Thymus (tissue), 11 donors: ENCODE measurements at regions not wholly inside any gene's neighbourhood (a gene's known extent, or its start where the extent isn't known, plus 50 kb on each side); places are given as distances from the start of the nearest gene placed in this dataset.
"Not testable (repeated sequence)": the region's sequence is repeated elsewhere in the genome, so short reads cannot be mapped to it uniquely, and the experiment has no call there.

Source experiments
- DNase-seq, 9 donors: peaks; one replicate each; pipeline ENCODE4 v3.0.0-alpha.2; 2013; ENCODE audit warnings: low spot score in 9 of 9, low read depth in 6 of 9, missing footprints in 1 of 9
- H3K27ac ChIP-seq, 2 donors: one replicate each; pipeline ENCODE4 v1.5.1; 2013; ENCODE audit warnings: control low read depth in 1 of 2, low read depth in 1 of 2, low read length in 1 of 2, mild to moderate bottlenecking in 1 of 2, moderate library complexity in 1 of 2
- H3K27me3 ChIP-seq, 2 donors: one replicate each; pipeline ENCODE4 v1.5.1; 2013; ENCODE audit warnings: low read length in 1 of 2; ENCODE audit not compliant: control insufficient read depth in 2 of 2, insufficient read depth in 1 of 2
- H3K36me3 ChIP-seq, 2 donors: one replicate each; pipeline ENCODE4 v1.5.1; 2013; ENCODE audit warnings: low read length in 1 of 2, mild to moderate bottlenecking in 1 of 2, moderate library complexity in 1 of 2; ENCODE audit not compliant: control insufficient read depth in 2 of 2, insufficient read depth in 2 of 2
- H3K4me1 ChIP-seq, 2 donors: one replicate each; pipeline ENCODE4 v1.5.1; 2013; ENCODE audit warnings: low read length in 2 of 2; ENCODE audit not compliant: control insufficient read depth in 2 of 2, insufficient read depth in 2 of 2
- H3K4me3 ChIP-seq, 2 donors: one replicate each; pipeline ENCODE4 v1.5.1; 2013; ENCODE audit warnings: low read length in 2 of 2, control low read depth in 1 of 2, mild to moderate bottlenecking in 1 of 2
- H3K9me3 ChIP-seq, 2 donors: one replicate each; pipeline ENCODE4 v1.5.1; 2013; ENCODE audit warnings: low read length in 1 of 2, mild to moderate bottlenecking in 1 of 2; ENCODE audit not compliant: control insufficient read depth in 2 of 2, insufficient read depth in 1 of 2
- WGBS: extraction: QIAGEN DNeasy Blood & Tissue Kit; methylation state at CpG from one replicate; pipeline ENCODE4 v1.1.7; 2013; 5-methylcytosine and 5-hydroxymethylcytosine counted together
- donor health status: healthy.

DNA sequence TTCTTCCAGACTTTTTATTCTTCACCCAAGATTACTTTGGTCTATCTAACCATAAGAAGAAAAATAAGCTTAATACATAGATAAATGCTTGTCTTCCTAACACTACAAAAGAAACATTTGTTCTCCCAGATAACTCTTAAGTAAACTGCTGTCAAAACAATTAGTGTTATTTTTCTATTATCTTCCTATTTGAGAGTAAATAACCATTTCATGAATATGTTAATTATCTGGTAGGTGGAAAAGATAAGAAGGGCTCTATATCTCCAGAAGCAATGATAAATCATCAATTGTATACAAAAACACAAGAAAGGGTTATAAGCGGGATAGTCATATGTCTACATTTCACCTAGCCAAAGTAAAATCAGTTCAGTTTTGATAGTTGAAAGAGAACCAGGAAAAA, 180.4 kb downstream of the ZIC3 start:
- H3K27me3 ChIP-seq, result no peaks in the 10 kb centered on the region
- H3K27ac ChIP-seq, result no peak overlapping the region
- WGBS, result 95% methylated on average over 1 of the region's 1 CpG
- DNase-seq, result no peak
- no peaks in the 10 kb centered on the region for H3K36me3 ChIP-seq
- no peaks in the 10 kb centered on the region for H3K9me3 ChIP-seq
- H3K4me3 ChIP-seq, result no peak overlapping the region
- H3K4me1 ChIP-seq, result no peaks in the 10 kb centered on the region

DNA sequence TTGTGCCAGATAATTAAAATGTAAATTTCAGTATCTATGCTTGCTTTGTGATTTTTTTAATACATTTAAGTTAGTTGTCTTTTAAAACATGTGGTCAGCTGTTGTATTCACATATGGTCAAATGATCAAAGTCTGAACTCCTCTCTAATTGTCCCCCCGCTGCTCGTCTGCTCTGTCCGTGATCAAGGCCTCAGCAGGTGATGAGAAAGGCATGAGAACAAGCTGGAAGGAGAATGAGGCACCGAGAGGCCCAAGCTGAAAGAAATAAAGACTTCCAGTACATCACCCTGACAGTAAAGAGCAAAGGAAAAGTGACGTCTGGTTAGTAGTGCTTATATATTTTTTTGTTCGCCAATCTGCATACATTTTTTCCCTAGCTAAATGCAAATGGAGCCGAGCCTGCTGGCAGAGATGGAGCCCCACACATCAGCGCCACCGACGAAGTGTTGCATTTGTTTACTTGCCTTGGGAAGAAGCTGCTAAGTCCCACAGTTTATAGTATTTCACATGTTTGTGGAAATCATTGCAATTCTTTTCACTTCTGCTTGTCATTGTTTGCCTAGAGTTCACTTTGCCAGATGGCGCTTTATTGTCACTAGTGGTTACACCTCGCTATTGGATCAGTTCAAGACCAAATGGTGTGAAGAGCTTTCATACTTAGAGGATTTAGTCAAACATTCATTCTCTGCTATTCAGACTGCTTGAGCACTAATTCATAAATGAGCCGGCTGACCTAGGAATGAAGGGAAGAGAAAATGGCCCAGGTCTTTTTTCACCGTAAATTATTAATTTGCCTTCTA, 181.5 kb downstream of the ZIC3 start:
- no peaks in the 10 kb centered on the region for H3K9me3 ChIP-seq
- 73% methylated on average over 14 of the region's 14 CpGs for WGBS
- H3K36me3 ChIP-seq, result no peaks in the 10 kb centered on the region

DNA sequence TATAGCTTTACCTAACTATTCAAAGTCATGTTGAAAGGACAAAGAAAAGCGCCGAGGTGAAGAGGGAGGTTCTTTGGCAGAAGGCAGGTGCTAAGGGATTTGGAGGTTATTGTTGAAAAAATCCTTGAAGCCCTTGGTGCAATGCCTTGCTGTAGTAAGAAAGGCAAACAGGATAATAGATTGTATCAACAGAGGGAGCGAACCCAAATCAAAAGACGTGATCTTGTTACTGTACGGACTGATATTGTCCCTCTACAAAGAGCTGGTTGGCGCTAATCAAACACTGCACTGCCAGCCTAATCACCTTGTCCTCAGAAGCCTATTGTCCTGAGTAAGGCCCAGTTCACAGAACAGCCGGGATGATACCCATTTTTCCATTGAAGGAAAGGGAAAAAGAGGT, 182.9 kb downstream of the ZIC3 start:
- WGBS, result 74% methylated on average over 7 of the region's 7 CpGs
- no peaks in the 10 kb centered on the region for H3K4me1 ChIP-seq
- no peaks in the 10 kb centered on the region for H3K36me3 ChIP-seq
- H3K27ac ChIP-seq, result no peak overlapping the region
- no peak for DNase-seq
- H3K4me3 ChIP-seq, result no peak overlapping the region
- no peaks in the 10 kb centered on the region for H3K9me3 ChIP-seq
- no peaks in the 10 kb centered on the region for H3K27me3 ChIP-seq

More for the DNA sequence above, 181.5 kb downstream of the ZIC3 start:
- H3K4me1 ChIP-seq, result no peaks in the 10 kb centered on the region
- no peaks in the 10 kb centered on the region for H3K27me3 ChIP-seq
- no peak for DNase-seq
- no peak overlapping the region for H3K27ac ChIP-seq
- no peak overlapping the region for H3K4me3 ChIP-seq

DNA sequence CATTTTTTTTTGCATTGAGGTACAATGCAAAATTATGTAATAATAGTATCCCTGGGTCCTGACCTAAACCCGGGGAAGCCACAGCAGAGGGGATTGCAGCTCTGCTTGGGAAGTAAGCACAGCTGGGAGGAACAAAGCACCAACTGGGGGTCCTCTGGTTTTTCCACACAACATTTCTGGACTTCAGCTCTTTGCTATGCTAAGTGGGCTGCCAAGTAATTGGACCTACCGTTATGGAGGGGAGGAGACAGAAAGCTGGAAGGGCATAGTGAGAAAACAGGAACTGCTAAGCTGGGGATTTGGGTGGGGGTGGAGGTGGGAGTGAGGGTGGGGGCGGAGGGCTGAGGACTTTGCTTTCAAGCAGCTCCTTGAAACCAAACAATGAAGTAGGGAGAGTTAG, 183.3 kb downstream of the ZIC3 start:
- WGBS, result 18% methylated on average over 3 of the region's 3 CpGs

DNA sequence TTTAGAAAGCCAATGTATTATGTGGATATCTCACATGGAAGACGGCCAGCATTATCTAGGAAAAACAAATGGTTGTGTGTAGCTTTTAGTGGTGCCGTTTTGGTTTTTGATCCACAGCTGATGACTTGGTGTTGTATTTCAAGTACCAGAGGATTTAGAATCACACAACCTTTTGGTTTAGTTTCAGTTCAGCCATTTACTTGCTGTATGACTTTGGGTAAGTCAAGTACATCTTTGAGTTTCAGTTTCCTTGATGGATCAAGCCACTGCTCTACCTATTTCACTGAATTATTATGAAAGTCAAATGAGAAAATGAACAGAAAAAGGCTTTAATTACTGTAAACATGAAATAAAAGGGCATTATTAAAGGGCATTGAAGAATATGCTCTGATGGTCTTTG, 205.6 kb downstream of the ZIC3 start:
- no peak for DNase-seq
- WGBS, result 71% methylated on average over 2 of the region's 2 CpGs
- Histone ChIP-seq H3K27me3 (no peaks in the 10 kb centered on the region), H3K4me3 (no peak overlapping the region), H3K27ac (no peak overlapping the region), H3K4me1 (no peaks in the 10 kb centered on the region), H3K36me3 (no peaks in the 10 kb centered on the region), H3K9me3 (no peaks in the 10 kb centered on the region)

More for the DNA sequence above, 183.3 kb downstream of the ZIC3 start:
- Histone ChIP-seq H3K4me3 (no peak overlapping the region), H3K36me3 (no peaks in the 10 kb centered on the region), H3K9me3 (no peaks in the 10 kb centered on the region), H3K4me1 (no peaks in the 10 kb centered on the region), H3K27me3 (no peaks in the 10 kb centered on the region), H3K27ac (no peak overlapping the region)
- no peak for DNase-seq

DNA sequence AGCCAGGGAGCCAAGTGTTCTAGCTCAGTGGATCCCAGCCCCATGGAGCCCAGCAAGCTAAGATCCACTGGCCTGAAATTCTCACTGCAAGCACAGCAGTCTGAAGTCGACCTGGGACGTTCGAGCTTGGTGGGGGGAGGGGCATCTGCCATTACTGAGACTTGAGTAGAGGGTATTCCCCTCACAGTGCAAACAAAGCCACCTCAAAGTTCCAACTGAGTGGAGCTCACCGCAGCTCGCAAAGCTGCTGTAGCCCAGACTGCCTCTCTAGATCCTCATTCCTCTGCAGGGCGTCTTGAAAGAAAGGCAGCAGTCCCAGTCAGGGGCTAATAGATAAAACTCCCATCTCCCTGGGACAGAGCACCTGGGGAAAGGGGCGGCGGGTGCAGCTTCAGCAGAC, 226.3 kb downstream of the ZIC3 start:
- Histone ChIP-seq H3K27me3 (no peaks in the 10 kb centered on the region), H3K4me1 (no peaks in the 10 kb centered on the region), H3K4me3 (no peak overlapping the region), H3K9me3 (no peaks in the 10 kb centered on the region), H3K36me3 (no peaks in the 10 kb centered on the region), H3K27ac (no peak overlapping the region)
- WGBS, result 86% methylated on average over 8 of the region's 8 CpGs
- DNase-seq, result no peak

DNA sequence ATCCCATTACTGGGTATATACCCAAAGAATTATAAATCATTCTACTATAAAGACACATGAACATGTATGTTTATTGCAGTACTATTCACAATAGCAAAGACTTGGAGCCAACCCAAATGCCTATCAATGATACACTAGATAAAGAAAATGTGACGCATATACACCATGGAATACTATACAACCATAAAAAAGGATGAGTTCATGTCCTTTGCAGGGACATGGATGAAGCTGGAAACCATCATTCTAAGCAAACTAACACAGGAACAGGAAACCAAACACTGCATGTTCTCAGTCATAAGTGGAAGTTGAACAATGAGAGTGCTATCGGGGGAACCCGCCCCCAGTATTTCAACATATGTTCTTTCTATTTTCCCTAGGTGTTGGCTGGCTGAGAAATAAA, 232.0 kb downstream of the ZIC3 start:
- 89% methylated on average over 3 of the region's 3 CpGs for WGBS
- not testable (repeated sequence) for H3K27me3 ChIP-seq, H3K9me3 ChIP-seq, H3K27ac ChIP-seq, H3K36me3 ChIP-seq, H3K4me1 ChIP-seq, H3K4me3 ChIP-seq, DNase-seq

DNA sequence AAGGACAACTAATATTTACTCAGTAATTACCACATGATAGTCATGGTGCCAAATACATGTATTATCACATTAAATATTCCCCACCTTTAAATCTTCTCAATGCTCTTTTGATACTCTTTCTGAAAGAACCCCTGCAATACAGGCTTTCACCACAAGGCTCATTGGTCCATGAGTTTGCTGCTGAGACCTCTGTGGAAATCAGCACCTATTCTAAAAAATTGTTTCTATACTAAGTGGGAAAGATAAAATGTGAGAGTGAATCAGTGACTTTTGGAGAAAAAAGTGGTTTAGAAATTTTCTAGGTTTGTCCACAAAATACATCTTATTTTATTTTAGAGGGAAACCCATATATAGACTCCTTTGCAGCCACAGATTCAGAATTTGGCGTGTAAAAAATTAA, 257.3 kb downstream of the ZIC3 start:
- no peaks in the 10 kb centered on the region for H3K4me1 ChIP-seq
- no peaks in the 10 kb centered on the region for H3K36me3 ChIP-seq
- no peaks in the 10 kb centered on the region for H3K27me3 ChIP-seq
- H3K9me3 ChIP-seq, result peaks cover 0 to 3% of the 10 kb centered on the region in 2 donors
- no peak for DNase-seq
- WGBS, result 100% methylated on average over 1 of the region's 1 CpG
- H3K27ac ChIP-seq, result no peak overlapping the region
- H3K4me3 ChIP-seq, result no peak overlapping the region

DNA sequence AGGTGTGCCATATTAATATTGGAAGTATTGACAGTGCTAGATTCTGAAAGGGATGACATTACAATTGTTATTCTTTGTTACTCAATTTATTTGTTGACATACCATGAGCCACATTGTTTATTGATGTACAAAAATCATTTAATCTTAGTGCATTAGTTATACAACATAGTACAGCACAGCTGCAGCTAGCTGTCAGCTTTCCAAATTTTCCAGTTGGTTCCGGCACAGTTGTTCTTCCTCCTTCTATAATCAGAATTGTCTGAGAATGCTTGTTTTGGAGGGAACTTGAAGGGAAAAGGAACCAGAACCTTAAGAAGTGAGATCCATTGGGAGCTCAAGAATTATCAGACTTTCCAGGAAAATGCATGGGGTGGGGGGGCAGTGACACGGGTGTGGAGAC, 281.4 kb downstream of the ZIC3 start:
- 93% methylated on average over 2 of the region's 2 CpGs for WGBS
- Histone ChIP-seq H3K27me3 (no peaks in the 10 kb centered on the region), H3K27ac (no peak overlapping the region), H3K4me1 (no peaks in the 10 kb centered on the region), H3K36me3 (no peaks in the 10 kb centered on the region), H3K4me3 (no peak overlapping the region), H3K9me3 (no peaks in the 10 kb centered on the region)
- no peak for DNase-seq
